Suprapubic skin (tissue), 3 donors: ENCODE measurements at regions not wholly inside any gene's neighbourhood (a gene's known extent, or its start where the extent isn't known, plus 50 kb on each side); places are given as distances from the start of the nearest gene placed in this dataset.

Source experiments
- CTCF ChIP-seq, 2 donors: fragments of 200-600 bp in 1 of 2; fragments of 450-650 bp in 1 of 2; sonication (generic) in 1 of 2; IDR thresholded peaks; one replicate each; pipeline ENCODE4 v1.5.1; 2016 to 2019; ENCODE audit warnings: antibody characterized with exemption in 2 of 2, mild to moderate bottlenecking in 1 of 2, moderate library complexity in 1 of 2
- POLR2AphosphoS5 ChIP-seq, 3 donors: sonication (generic); formaldehyde crosslinking; IDR thresholded peaks; one replicate each; pipeline ENCODE4 v1.6.1; 2017; ENCODE audit warnings: antibody characterized with exemption in 3 of 3

GRCh38 chr7:65746398-65746669 is 126.5 kb upstream of the VKORC1L1 start:
- TF ChIP-seq CTCF (IDR thresholded peaks at IDR 0.05): no peak
- no peak for TF ChIP-seq POLR2AphosphoS5 (IDR thresholded peaks at IDR 0.05)
